Bronchial epithelial cell (primary cell): ENCODE measurements at regions not wholly inside any gene's neighbourhood (a gene's known extent, or its start where the extent isn't known, plus 50 kb on each side); places are given as distances from the start of the nearest gene placed in this dataset.

ENCODE experiments used
- DNase-seq: peaks from one replicate; pipeline ENCODE4 v3.0.0-alpha.2; 2010; ENCODE audit warnings: low read depth
- FAIRE-seq: peaks from 2 replicates; lab custom pipeline; 2011; peaks lifted over from hg19 to GRCh38; lab: Jason Lieb, UNC
- H3K27me3 ChIP-seq: 2 replicates; pipeline ENCODE4 v1.5.1; 2011; ENCODE audit warnings: low read length; ENCODE audit not compliant: control insufficient read depth, insufficient read depth
- H3K36me3 ChIP-seq: 2 replicates; pipeline ENCODE4 v1.5.1; 2011; ENCODE audit warnings: low read length; ENCODE audit not compliant: control insufficient read depth, insufficient read depth
- H3K4me3 ChIP-seq: 2 replicates; pipeline ENCODE4 v1.5.1; 2011; ENCODE audit warnings: mild to moderate bottlenecking, low read depth, low read length, control low read depth
- TF ChIP-seq, protein P1 (sequence below): IDR thresholded peaks from 2 replicates; pipeline ENCODE4 v1.5.1; 2011; ENCODE audit warnings: mild to moderate bottlenecking, moderate library complexity, low read length, control low read depth, inconsistent platforms; ENCODE audit not compliant: insufficient read depth, severe bottlenecking

DNA sequence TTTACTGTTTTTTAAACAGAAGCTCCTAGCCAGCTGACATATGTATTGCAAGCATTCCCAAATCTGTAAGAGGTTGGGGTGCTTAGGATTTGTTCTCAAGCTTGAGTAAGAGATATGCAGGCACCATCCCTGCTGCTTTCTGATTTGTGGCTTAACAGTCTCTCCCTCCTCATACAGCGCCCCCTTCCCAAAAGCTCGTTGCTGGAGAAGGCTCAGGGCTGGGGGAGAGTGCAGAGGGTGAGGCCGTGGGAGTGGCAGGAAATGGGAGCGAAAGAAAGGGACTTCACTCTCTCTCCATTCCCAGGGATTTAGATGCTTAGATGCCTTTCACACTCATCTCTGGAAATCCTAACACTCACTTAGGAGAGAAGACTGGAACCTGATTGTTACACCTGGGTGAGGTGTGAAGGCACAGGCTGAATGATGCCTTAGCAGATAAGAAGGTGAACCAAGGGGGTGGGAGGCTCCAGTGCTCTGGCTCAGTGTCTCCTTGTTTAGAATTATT lies 172.0 kb downstream of the C12orf75 start:
- TF ChIP-seq, protein P1, sequence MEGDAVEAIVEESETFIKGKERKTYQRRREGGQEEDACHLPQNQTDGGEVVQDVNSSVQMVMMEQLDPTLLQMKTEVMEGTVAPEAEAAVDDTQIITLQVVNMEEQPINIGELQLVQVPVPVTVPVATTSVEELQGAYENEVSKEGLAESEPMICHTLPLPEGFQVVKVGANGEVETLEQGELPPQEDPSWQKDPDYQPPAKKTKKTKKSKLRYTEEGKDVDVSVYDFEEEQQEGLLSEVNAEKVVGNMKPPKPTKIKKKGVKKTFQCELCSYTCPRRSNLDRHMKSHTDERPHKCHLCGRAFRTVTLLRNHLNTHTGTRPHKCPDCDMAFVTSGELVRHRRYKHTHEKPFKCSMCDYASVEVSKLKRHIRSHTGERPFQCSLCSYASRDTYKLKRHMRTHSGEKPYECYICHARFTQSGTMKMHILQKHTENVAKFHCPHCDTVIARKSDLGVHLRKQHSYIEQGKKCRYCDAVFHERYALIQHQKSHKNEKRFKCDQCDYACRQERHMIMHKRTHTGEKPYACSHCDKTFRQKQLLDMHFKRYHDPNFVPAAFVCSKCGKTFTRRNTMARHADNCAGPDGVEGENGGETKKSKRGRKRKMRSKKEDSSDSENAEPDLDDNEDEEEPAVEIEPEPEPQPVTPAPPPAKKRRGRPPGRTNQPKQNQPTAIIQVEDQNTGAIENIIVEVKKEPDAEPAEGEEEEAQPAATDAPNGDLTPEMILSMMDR: no peak
- FAIRE-seq: no peak
- no peaks in the 10 kb centered on the region for H3K36me3 ChIP-seq

DNA sequence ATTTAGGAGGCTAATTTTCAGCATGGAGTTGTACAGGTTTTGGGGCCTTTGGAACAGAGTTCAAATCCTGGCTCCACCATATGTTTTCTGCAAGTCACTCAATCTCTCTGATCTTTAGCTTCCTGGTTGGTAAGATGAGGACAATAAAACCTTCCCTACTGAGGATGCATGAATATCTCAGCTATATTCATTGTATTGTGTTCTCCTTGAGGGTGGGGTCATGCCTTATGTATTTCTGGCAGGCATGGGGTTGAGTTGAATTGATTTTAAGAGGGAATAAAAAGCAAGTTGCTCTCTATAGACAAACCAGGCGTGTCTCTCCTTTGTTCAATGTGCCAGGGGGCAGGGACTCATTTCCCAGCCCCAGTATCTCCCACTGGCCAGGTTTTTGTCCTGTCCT lies 173.1 kb downstream of the C12orf75 start:
- Histone ChIP-seq H3K27me3 (no peaks in the 10 kb centered on the region), H3K4me3 (no peak overlapping the region), H3K36me3 (no peaks in the 10 kb centered on the region)
- TF ChIP-seq, protein P1: no peak
- FAIRE-seq (no peak), DNase-seq (no peak)

More for the DNA sequence above, 172.0 kb downstream of the C12orf75 start:
- no peak for DNase-seq
- Histone ChIP-seq H3K27me3 (no peaks in the 10 kb centered on the region), H3K4me3 (no peak overlapping the region)

- FAIRE-seq (no peak), DNase-seq (no peak)
- TF ChIP-seq, protein P1: no peak
- no peaks in the 10 kb centered on the region for H3K36me3 ChIP-seq
- H3K27me3 ChIP-seq: no peaks in the 10 kb centered on the region
- no peak overlapping the region for H3K4me3 ChIP-seq
Measured at GRCh38 chr12:105504286-105504685, 173.8 kb downstream of the C12orf75 start.

DNA sequence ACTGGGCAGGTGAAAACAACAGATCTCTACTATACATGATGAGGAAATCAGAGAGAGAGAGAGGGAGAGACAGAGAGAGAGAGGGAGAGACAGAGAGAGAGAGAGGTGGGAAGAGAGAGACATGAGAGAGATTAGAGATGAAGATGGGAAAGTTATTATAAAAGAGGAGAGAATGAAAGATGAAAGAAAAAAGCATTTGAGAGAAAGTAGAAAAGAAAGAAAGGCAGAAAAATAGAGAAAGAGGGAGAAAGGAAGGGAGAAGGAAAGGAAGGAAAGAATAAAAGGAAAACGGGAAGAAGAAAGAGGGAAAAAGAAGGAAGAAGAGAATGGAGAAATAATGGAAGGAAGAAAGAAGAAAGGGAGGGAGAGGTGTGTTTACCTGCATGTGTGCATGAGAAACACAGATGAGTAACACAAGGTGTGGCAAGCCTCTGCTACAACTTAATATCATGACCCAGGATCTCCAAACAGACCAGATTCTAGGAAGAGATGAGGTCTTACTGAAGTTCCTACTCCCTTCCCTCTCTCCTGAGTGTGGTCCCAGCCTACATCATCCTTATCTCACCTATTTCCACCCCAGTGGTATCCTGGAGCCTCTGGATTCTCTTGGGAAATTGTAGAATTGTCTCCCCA lies 176.3 kb downstream of the C12orf75 start:
- FAIRE-seq: no peak
- no peaks in the 10 kb centered on the region for H3K27me3 ChIP-seq
- no peak overlapping the region for H3K4me3 ChIP-seq
- DNase-seq: peak; percentile 53
- TF ChIP-seq, protein P1: no peak
- no peaks in the 10 kb centered on the region for H3K36me3 ChIP-seq

GRCh38 chr12:105507311-105508038 lies 177.0 kb downstream of the C12orf75 start:
- Histone ChIP-seq H3K27me3 (no peaks in the 10 kb centered on the region), H3K36me3 (no peaks in the 10 kb centered on the region), H3K4me3 (no peak overlapping the region)
- TF ChIP-seq, protein P1: no peak
- FAIRE-seq (no peak), DNase-seq (no peak)
